Esophagus (tissue), 2 donors: ENCODE measurements at regions not wholly inside any gene's neighbourhood (a gene's known extent, or its start where the extent isn't known, plus 50 kb on each side); places are given as distances from the start of the nearest gene placed in this dataset.

Experiments used
- H3K27ac ChIP-seq, 2 donors: one replicate each; pipeline ENCODE4 v1.5.1; 2013; ENCODE audit warnings: low read depth in 2 of 2, mild to moderate bottlenecking in 2 of 2, inconsistent platforms in 1 of 2, low read length in 1 of 2, moderate library complexity in 1 of 2
- H3K27me3 ChIP-seq, 2 donors: one replicate each; pipeline ENCODE4 v1.6.1; 2013; ENCODE audit warnings: low read length in 2 of 2, control low read depth in 1 of 2, mild to moderate bottlenecking in 1 of 2; ENCODE audit not compliant: insufficient read depth in 2 of 2, control insufficient read depth in 1 of 2
- H3K36me3 ChIP-seq, 2 donors: one replicate each; pipeline ENCODE4 v1.6.1; 2013; ENCODE audit warnings: low read length in 1 of 2; ENCODE audit not compliant: control insufficient read depth in 2 of 2, insufficient read depth in 2 of 2
- H3K4me1 ChIP-seq, 2 donors: one replicate each; pipeline ENCODE4 v1.6.1; 2013; ENCODE audit warnings: low read length in 1 of 2; ENCODE audit not compliant: control insufficient read depth in 2 of 2, insufficient read depth in 2 of 2
- H3K4me3 ChIP-seq, 2 donors: one replicate each; pipeline ENCODE4 v1.5.1; 2013; ENCODE audit warnings: low read length in 2 of 2, mild to moderate bottlenecking in 2 of 2, low read depth in 1 of 2, moderate library complexity in 1 of 2
- H3K9me3 ChIP-seq, 2 donors: one replicate each; pipeline ENCODE4 v1.6.1; 2013; ENCODE audit warnings: mild to moderate bottlenecking in 2 of 2, low read depth in 1 of 2, low read length in 1 of 2, moderate library complexity in 1 of 2; ENCODE audit not compliant: control insufficient read depth in 2 of 2, insufficient read depth in 1 of 2
- WGBS, 2 donors: extraction: QIAGEN DNeasy Blood & Tissue Kit; methylation state at CpG; one replicate each; pipeline ENCODE4 v1.1.7; 2013; 5-methylcytosine and 5-hydroxymethylcytosine counted together
- donor health status: healthy with polysubstance abuse.
- donor health status: Bipolar disorder and iron deficiency.

- Histone ChIP-seq H3K27me3 (no peaks in the 10 kb centered on the region), H3K4me1 (no peaks in the 10 kb centered on the region), H3K36me3 (no peaks in the 10 kb centered on the region), H3K27ac (no peak overlapping the region), H3K4me3 (no peak overlapping the region), H3K9me3 (no peaks in the 10 kb centered on the region)
Observed at GRCh38 chr20:60092729-60093128, 134.5 kb downstream of the CDH26 start.

GRCh38 chr20:60095456-60095855 is 137.2 kb downstream of the CDH26 start:
- Histone ChIP-seq H3K4me3 (no peak overlapping the region), H3K9me3 (no peaks in the 10 kb centered on the region), H3K27me3 (no peaks in the 10 kb centered on the region), H3K36me3 (no peaks in the 10 kb centered on the region), H3K27ac (no peak overlapping the region), H3K4me1 (no peaks in the 10 kb centered on the region)
- 78 to 79% methylated on average over 5 of the region's 5 CpGs for WGBS, 2 donors

- WGBS, 2 donors: 67 to 69% methylated on average over 10 of the region's 10 CpGs
- Histone ChIP-seq H3K4me1 (no peaks in the 10 kb centered on the region), H3K36me3 (no peaks in the 10 kb centered on the region), H3K9me3 (no peaks in the 10 kb centered on the region), H3K27ac (no peak overlapping the region), H3K4me3 (no peak overlapping the region), H3K27me3 (no peaks in the 10 kb centered on the region)
Observed at GRCh38 chr20:60096166-60096565, 137.9 kb downstream of the CDH26 start.

GRCh38 chr20:60097285-60097684 is 139.1 kb downstream of the CDH26 start:
- no peak overlapping the region for H3K27ac ChIP-seq
- no peaks in the 10 kb centered on the region for H3K4me1 ChIP-seq
- 63 to 68% methylated on average over 4 of the region's 4 CpGs for WGBS, 2 donors
- H3K27me3 ChIP-seq: no peaks in the 10 kb centered on the region
- no peaks in the 10 kb centered on the region for H3K36me3 ChIP-seq
- H3K9me3 ChIP-seq: no peaks in the 10 kb centered on the region
- no peak overlapping the region for H3K4me3 ChIP-seq

GRCh38 chr20:60100780-60101179 is 142.6 kb downstream of the CDH26 start:
- no peak overlapping the region for H3K27ac ChIP-seq
- H3K4me3 ChIP-seq: no peak overlapping the region
- no peaks in the 10 kb centered on the region for H3K27me3 ChIP-seq
- H3K9me3 ChIP-seq: peaks cover 0 to 1% of the 10 kb centered on the region in 2 donors
- no peaks in the 10 kb centered on the region for H3K4me1 ChIP-seq
- H3K36me3 ChIP-seq: no peaks in the 10 kb centered on the region
- WGBS, 2 donors: 52 to 56% methylated on average over 5 of the region's 5 CpGs

GRCh38 chr20:60101201-60101890 is 143.1 kb downstream of the CDH26 start:
- no peak overlapping the region for H3K27ac ChIP-seq

GRCh38 chr20:60101891-60102281 is 143.7 kb downstream of the CDH26 start:
- Histone ChIP-seq H3K27me3 (no peaks in the 10 kb centered on the region), H3K27ac (no peak overlapping the region), H3K36me3 (no peaks in the 10 kb centered on the region), H3K9me3 (peaks cover 0 to 1% of the 10 kb centered on the region in 2 donors), H3K4me1 (no peaks in the 10 kb centered on the region), H3K4me3 (no peak overlapping the region)
- 73 to 74% methylated on average over 9 of the region's 9 CpGs for WGBS, 2 donors

More at GRCh38 chr20:60101201-60101890, 143.1 kb downstream of the CDH26 start:
- no peak overlapping the region for H3K4me3 ChIP-seq
- H3K36me3 ChIP-seq: no peaks in the 10 kb centered on the region
- WGBS, 2 donors: 62 to 65% methylated on average over 13 of the region's 13 CpGs
- no peaks in the 10 kb centered on the region for H3K4me1 ChIP-seq
- no peaks in the 10 kb centered on the region for H3K27me3 ChIP-seq
- H3K9me3 ChIP-seq: peaks cover 0 to 1% of the 10 kb centered on the region in 2 donors

- Histone ChIP-seq H3K27ac (no peak overlapping the region), H3K36me3 (no peaks in the 10 kb centered on the region), H3K4me1 (no peaks in the 10 kb centered on the region), H3K9me3 (peaks cover 0 to 1% of the 10 kb centered on the region in 2 donors), H3K27me3 (no peaks in the 10 kb centered on the region), H3K4me3 (no peak overlapping the region)
- 79 to 84% methylated on average over 4 of the region's 4 CpGs for WGBS, 2 donors
Observed at GRCh38 chr20:60102665-60103210, 144.5 kb downstream of the CDH26 start.

- Histone ChIP-seq H3K9me3 (peaks cover 0 to 1% of the 10 kb centered on the region in 2 donors), H3K4me1 (no peaks in the 10 kb centered on the region), H3K27me3 (no peaks in the 10 kb centered on the region), H3K36me3 (no peaks in the 10 kb centered on the region), H3K4me3 (no peak overlapping the region), H3K27ac (no peak overlapping the region)
- 63 to 67% methylated on average over 10 of the region's 10 CpGs for WGBS, 2 donors
Observed at GRCh38 chr20:60104993-60105803, 147.0 kb downstream of the CDH26 start.
